SK-N-MC (cell line): ENCODE measurements at regions not wholly inside any gene's neighbourhood (a gene's known extent, or its start where the extent isn't known, plus 50 kb on each side); places are given as distances from the start of the nearest gene placed in this dataset.

Experiments used
- EZH2 ChIP-seq: fragments of 200-600 bp; sonication (generic); IDR thresholded peaks from one replicate; pipeline ENCODE4 v1.6.1; 2017; ENCODE audit warnings: antibody characterized with exemption
- FOXP2 ChIP-seq: optimal IDR thresholded peaks from 2 replicates; pipeline ENCODE3; 2011; ENCODE audit warnings: mild to moderate bottlenecking, moderate library complexity; ENCODE audit not compliant: insufficient read depth; ENCODE audit errors: extremely low read length, control extremely low read depth
- POLR2AphosphoS5 ChIP-seq: IDR thresholded peaks from 2 replicates; pipeline ENCODE4 v1.6.1; 2012; ENCODE audit warnings: mild to moderate bottlenecking, low read depth, low read length, borderline replicate concordance

GRCh38 chr2:8152392-8153257, 529.2 kb upstream of the ID2 start:
- TF ChIP-seq POLR2AphosphoS5, result no peak
- TF ChIP-seq EZH2, result no peak
- TF ChIP-seq FOXP2, result no peak
